HepG2 (cell line): ENCODE measurements at regions not wholly inside any gene's neighbourhood (a gene's known extent, or its start where the extent isn't known, plus 50 kb on each side); places are given as distances from the start of the nearest gene placed in this dataset.
A peak's percentile ranks its signal among the peaks of the same experiment; 100 is the strongest.

Source experiments
- ATAC-seq: fragments of 200-7000 bp; cut with Tn5 transposase; 3 replicates; pipeline ENCODE4 v1.9.1; 2020; ENCODE audit warnings: mild to moderate bottlenecking, moderate library complexity
- BruUV-seq: library from RNA; stranded (reverse); fragments of 400-500 nt; replicated peaks from 2 replicates; lab custom pipeline; 2021; lab: Mats Ljungman, UMichigan
- CTCF ChIA-PET: fragments of 300-600 bp; formaldehyde crosslinking; extraction: SDS; loops from one replicate; lab custom pipeline; 2021; ENCODE audit warnings: low total read pairs, inconsistent platforms, low intra/inter-chr PET ratio; lab: Yijun Ruan, JAX
- POLR2A ChIA-PET: fragments of 350-600 bp; sonication (Branson Sonifier 250); formaldehyde crosslinking; loops from one replicate; lab custom pipeline; 2020; ENCODE audit warnings: antibody characterized with exemption, inconsistent platforms; lab: Yijun Ruan, JAX
- DNase-seq: peaks from one replicate; pipeline ENCODE4 v3.0.0-alpha.2; 2015; ENCODE audit warnings: low spot score
- FAIRE-seq: peaks from 3 replicates; lab custom pipeline; 2011; peaks lifted over from hg19 to GRCh38; lab: Jason Lieb, UNC
- H2AFZ ChIP-seq: one replicate; pipeline ENCODE4 v1.6.1; 2011; ENCODE audit warnings: low read length, inconsistent platforms
- H3K27ac ChIP-seq: fragments of 300-600 bp; 3 replicates; pipeline ENCODE4 v1.8.0; 2011; ENCODE audit warnings: mixed run types, mild to moderate bottlenecking, mixed read lengths, low read length, inconsistent platforms; ENCODE audit not compliant: insufficient read depth; ENCODE audit errors: extremely low read length
- H3K27me3 ChIP-seq, 2 experiments: fragments of 200-600 bp in 1 of 2; 2 replicates in 1 of 2; 3 replicates in 1 of 2; pipeline versions ENCODE4 v1.6.0 to v1.8.0; 2011; ENCODE audit warnings: low read length in 2 of 2, mild to moderate bottlenecking in 2 of 2, moderate library complexity in 2 of 2, inconsistent platforms in 1 of 2; ENCODE audit not compliant: insufficient read depth in 2 of 2, control insufficient read depth in 1 of 2
- H3K36me3 ChIP-seq, 2 experiments: fragments of 200-600 bp in 1 of 2; replicated peaks in 1 of 2; 2 replicates in 1 of 2; 3 replicates in 1 of 2; pipeline versions ENCODE4 v1.5.1 to v1.8.0; 2011; ENCODE audit warnings: low read length in 2 of 2, inconsistent platforms in 1 of 2; ENCODE audit not compliant: insufficient read depth in 2 of 2, control insufficient read depth in 1 of 2
- H3K4me1 ChIP-seq: 2 replicates; pipeline ENCODE4 v1.5.1; 2012; ENCODE audit warnings: low read length, inconsistent platforms; ENCODE audit not compliant: insufficient read depth
- H3K4me2 ChIP-seq: 2 replicates; pipeline ENCODE4 v1.6.0; 2011; ENCODE audit warnings: low read depth, low read length, inconsistent platforms
- H3K4me3 ChIP-seq, 3 experiments: fragments of 200-600 bp in 1 of 3; sonication (generic), shearing (Covaris generic) in 1 of 3; replicated peaks in 1 of 3; 2 replicates each; pipeline ENCODE4 v1.5.1; 2011 to 2016; ENCODE audit warnings: low read length in 3 of 3, inconsistent platforms in 2 of 3, low read depth in 2 of 3, mild to moderate bottlenecking in 2 of 3, control low read depth in 1 of 3, mixed read lengths in 1 of 3; ENCODE audit not compliant: insufficient read depth in 1 of 3
- H3K79me2 ChIP-seq: one replicate; pipeline ENCODE4 v1.6.1; 2011; ENCODE audit warnings: low read length, inconsistent platforms; ENCODE audit not compliant: insufficient read depth
- H3K9ac ChIP-seq: 2 replicates; pipeline ENCODE4 v1.6.0; 2011; ENCODE audit warnings: mild to moderate bottlenecking, low read depth, low read length, inconsistent platforms; ENCODE audit not compliant: insufficient read depth
- H3K9me3 ChIP-seq: 2 replicates; pipeline ENCODE4 v1.5.1; 2012; ENCODE audit warnings: mild to moderate bottlenecking, low read length
- H4K20me1 ChIP-seq: 2 replicates; pipeline ENCODE4 v1.6.0; 2011; ENCODE audit warnings: inconsistent platforms, mild to moderate bottlenecking, low read length, moderate library complexity; ENCODE audit not compliant: insufficient read depth
- DMAP1 ChIP-seq: IDR thresholded peaks from 2 replicates; pipeline ENCODE4 v1.6.1; 2016
- FOSL2 ChIP-seq: sonication (generic); formaldehyde crosslinking; IDR thresholded peaks from 2 replicates; pipeline ENCODE4 v1.4.0; 2020; ENCODE audit warnings: missing genetic modification reagents
- KDM2A ChIP-seq: sonication (generic); formaldehyde crosslinking; IDR thresholded peaks from 2 replicates; pipeline ENCODE4 v1.4.0; 2020; ENCODE audit warnings: low read depth, missing genetic modification reagents, borderline replicate concordance
- MED1 ChIP-seq: sonication (generic); formaldehyde crosslinking; IDR thresholded peaks from 2 replicates; pipeline ENCODE4 v1.4.0; 2020; ENCODE audit warnings: missing genetic modification reagents
- NR1H2 ChIP-seq: sonication (generic); formaldehyde crosslinking; IDR thresholded peaks from 2 replicates; pipeline ENCODE4 v1.8.1; 2022; ENCODE audit warnings: low read depth, missing genetic modification reagents, borderline replicate concordance
- SAFB2 ChIP-seq: sonication (generic); formaldehyde crosslinking; IDR thresholded peaks from 2 replicates; pipeline ENCODE4 v1.5.1; 2020; ENCODE audit warnings: missing genetic modification reagents, low read depth, mild to moderate bottlenecking, borderline replicate concordance
- SMYD3 ChIP-seq: sonication (generic); formaldehyde crosslinking; IDR thresholded peaks from 2 replicates; pipeline ENCODE4 v1.8.1; 2023; ENCODE audit warnings: mild to moderate bottlenecking, missing genetic modification reagents
- ZNF329 ChIP-seq: sonication (generic); formaldehyde crosslinking; IDR thresholded peaks from 2 replicates; pipeline ENCODE4 v1.9.0; 2021; ENCODE audit warnings: low read depth, mild to moderate bottlenecking, missing genetic modification reagents
- ZNF530 ChIP-seq: sonication (generic); formaldehyde crosslinking; IDR thresholded peaks from 2 replicates; pipeline ENCODE4 v1.5.0; 2020; ENCODE audit warnings: low read depth, mild to moderate bottlenecking, missing genetic modification reagents
- ZNF724P ChIP-seq: sonication (generic); formaldehyde crosslinking; IDR thresholded peaks from 2 replicates; pipeline ENCODE4 v1.8.0; 2022; ENCODE audit warnings: missing genetic modification reagents, borderline replicate concordance
- WGBS: methylation state at CpG from one replicate; pipeline ENCODE4 v1.1.6; 2017; ENCODE audit warnings: low lambda C conversion rate; 5-methylcytosine and 5-hydroxymethylcytosine counted together
- in situ Hi-C: cut with HindIII; loops from 2 replicates; pipeline ENCODE4 v1.10.0; 2017; ENCODE audit warnings: low pct_unique_long_range_greater_than_20kb; ENCODE audit not compliant: extremely low pct_ligation_motif_present
- intact Hi-C: fragments of 100-400 bp; cut with micrococcal nuclease; formaldehyde crosslinking; loops from one replicate; pipeline ENCODE4 v1.10.0; 2022; ENCODE audit not compliant: unreplicated experiment
- TF ChIP-seq, protein P1 (sequence below): sonication (generic); formaldehyde crosslinking; conservative IDR thresholded peaks from 2 replicates; pipeline ENCODE4 v1.4.0; 2020; ENCODE audit warnings: missing genetic modification reagents

DNA sequence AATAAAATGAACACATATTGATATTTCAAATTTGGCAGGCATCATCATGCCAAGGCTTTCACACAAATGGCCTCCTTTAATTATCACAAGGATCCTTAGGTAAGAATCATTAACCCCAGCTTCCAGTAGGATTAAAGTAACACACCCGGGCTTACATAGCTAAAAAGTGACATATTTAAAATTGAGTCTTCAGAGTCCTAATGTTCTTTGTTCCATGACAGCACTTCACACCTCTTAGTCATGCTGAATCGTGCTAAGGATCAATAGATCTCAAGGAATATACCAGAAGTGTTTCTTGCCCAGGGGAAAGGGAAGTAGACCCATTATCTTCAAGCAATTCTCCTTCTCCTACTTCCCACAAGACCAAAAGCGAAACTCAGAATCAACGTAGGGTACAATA lies 76.6 kb upstream of the SOX2 start (continued):
- TF ChIP-seq SAFB2 (CRISPR knock-in tag), result no peak

DNA sequence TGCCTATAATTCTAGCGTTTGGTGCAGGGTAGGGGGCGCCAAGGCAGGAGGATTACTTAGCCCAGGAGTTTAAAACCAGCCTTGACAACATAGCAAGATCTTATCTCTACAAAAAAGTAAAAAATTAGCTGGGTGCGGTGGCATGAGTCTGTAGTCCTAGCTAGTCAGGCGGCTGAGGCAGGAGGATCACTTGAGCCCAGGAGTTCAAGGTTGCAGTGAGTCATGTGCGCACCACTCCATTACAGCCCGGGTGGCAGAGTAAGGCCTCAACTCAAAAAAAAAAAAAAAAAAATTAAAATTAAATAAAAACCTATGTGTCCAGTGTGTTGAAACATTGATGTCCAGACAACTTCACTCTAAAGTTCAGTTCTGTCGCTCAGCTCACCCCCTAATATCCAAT lies 78.2 kb upstream of the SOX2 start:
- Histone ChIP-seq H2AFZ (no peak overlapping the region), H3K27ac (no peak overlapping the region), H3K79me2 (no peaks in the 10 kb centered on the region), H3K4me2 (no peak overlapping the region), H3K4me1 (no peaks in the 10 kb centered on the region), H3K9ac (no peak overlapping the region), H3K36me3 (no peaks in the 10 kb centered on the region), H3K27me3 (no peaks in the 10 kb centered on the region), H3K4me3 (no peak overlapping the region), H3K9me3 (no peaks in the 10 kb centered on the region), H4K20me1 (no peaks in the 10 kb centered on the region)
- FAIRE-seq (no peak), ATAC-seq (peak; percentile 84), DNase-seq (peak; percentile 38)
- CTCF ChIA-PET, result no interaction called here
- WGBS, result 9% methylated on average over 7 of the region's 7 CpGs
- POLR2A ChIA-PET, result no interaction called here
- BruUV-seq, result no TSS peak
- intact Hi-C loops, result no loop called here
- TF ChIP-seq SMYD3 (CRISPR knock-in tag) (no peak), FOSL2 (CRISPR knock-in tag) (peak; percentile 69)
- in situ Hi-C loops, result no loop called here

DNA sequence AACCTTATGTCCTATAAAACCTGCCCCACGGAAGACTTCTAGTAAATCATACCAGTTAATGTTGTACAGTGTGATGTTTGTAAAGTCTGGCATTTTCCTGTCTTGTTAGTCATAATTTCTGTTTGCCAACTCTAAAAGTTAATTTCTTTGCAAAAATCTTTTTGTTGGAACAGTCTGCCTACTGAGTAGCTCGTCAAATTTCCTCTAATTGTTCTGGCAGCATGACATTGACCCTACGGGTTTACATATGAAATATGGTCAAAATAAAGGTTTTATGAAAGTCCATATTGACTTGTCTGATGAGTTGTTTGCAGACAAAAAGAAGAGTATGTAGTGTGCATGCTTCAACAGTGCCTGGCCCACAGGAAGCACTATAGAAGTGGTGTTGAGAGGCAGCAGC lies 79.8 kb upstream of the SOX2 start:
- WGBS, result 2% methylated on average over 3 of the region's 3 CpGs
- TF ChIP-seq DMAP1 (CRISPR knock-in tag), result no peak
- TF ChIP-seq ZNF530 (CRISPR knock-in tag), result no peak
- TF ChIP-seq, protein P1, sequence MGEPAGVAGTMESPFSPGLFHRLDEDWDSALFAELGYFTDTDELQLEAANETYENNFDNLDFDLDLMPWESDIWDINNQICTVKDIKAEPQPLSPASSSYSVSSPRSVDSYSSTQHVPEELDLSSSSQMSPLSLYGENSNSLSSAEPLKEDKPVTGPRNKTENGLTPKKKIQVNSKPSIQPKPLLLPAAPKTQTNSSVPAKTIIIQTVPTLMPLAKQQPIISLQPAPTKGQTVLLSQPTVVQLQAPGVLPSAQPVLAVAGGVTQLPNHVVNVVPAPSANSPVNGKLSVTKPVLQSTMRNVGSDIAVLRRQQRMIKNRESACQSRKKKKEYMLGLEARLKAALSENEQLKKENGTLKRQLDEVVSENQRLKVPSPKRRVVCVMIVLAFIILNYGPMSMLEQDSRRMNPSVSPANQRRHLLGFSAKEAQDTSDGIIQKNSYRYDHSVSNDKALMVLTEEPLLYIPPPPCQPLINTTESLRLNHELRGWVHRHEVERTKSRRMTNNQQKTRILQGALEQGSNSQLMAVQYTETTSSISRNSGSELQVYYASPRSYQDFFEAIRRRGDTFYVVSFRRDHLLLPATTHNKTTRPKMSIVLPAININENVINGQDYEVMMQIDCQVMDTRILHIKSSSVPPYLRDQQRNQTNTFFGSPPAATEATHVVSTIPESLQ (CRISPR knock-in tag), result no peak
- no peak for TF ChIP-seq ZNF724P
- TF ChIP-seq NR1H2 (CRISPR knock-in tag), result no peak
- no peak for TF ChIP-seq KDM2A
- TF ChIP-seq MED1 (CRISPR knock-in tag), result no peak
- TF ChIP-seq ZNF329, result no peak
- TF ChIP-seq, all 625 proteins: peak for 0
- ChIA-PET POLR2A (no interaction called here), CTCF (no interaction called here)
- no peak overlapping the region for H3K27ac ChIP-seq
- H3K4me3 ChIP-seq, result no peak overlapping the region
- no peak for ATAC-seq
- H3K9me3 ChIP-seq, result no peaks in the 10 kb centered on the region
- no peak for FAIRE-seq
- in situ Hi-C loops, result no loop called here
- no peaks in the 10 kb centered on the region for H3K36me3 ChIP-seq
- H3K9ac ChIP-seq, result no peak overlapping the region
- DNase-seq, result no peak
- H4K20me1 ChIP-seq, result no peaks in the 10 kb centered on the region
- H3K27me3 ChIP-seq, result no peaks in the 10 kb centered on the region
- no peaks in the 10 kb centered on the region for H3K79me2 ChIP-seq
- no peaks in the 10 kb centered on the region for H3K4me1 ChIP-seq
- BruUV-seq, result no TSS peak
- no peak overlapping the region for H2AFZ ChIP-seq
- intact Hi-C loops, result no loop called here
- H3K4me2 ChIP-seq, result no peak overlapping the region
